ENCODE measurements at regions not wholly inside any gene's neighbourhood (a gene's known extent, or its start where the extent isn't known, plus 50 kb on each side); places are given as distances from the start of the nearest gene placed in this dataset.

- TF ChIP-seq CTCF (IDR thresholded peaks at IDR 0.05; ENCODE audit: low read depth, low read length) (no peak), MAX (IDR thresholded peaks at IDR 0.05; ENCODE audit: low read depth, low read length) (no peak), POLR2A (IDR thresholded peaks at IDR 0.05; ENCODE audit: extremely low read depth, insufficient read length) (no peak), MYC (IDR thresholded peaks at IDR 0.05; ENCODE audit: low read depth, low read length) (no peak)
Observed at GRCh38 chrX:30151964-30152363, 63.4 kb upstream of the MAGEB2 start.

Data from NB4 (cell line).